PC-3 (cell line): ENCODE measurements at regions not wholly inside any gene's neighbourhood (a gene's known extent, or its start where the extent isn't known, plus 50 kb on each side); places are given as distances from the start of the nearest gene placed in this dataset.
"Not testable (repeated sequence)": the region's sequence is repeated elsewhere in the genome, so short reads cannot be mapped to it uniquely, and the experiment has no call there.

Experiments
- EZH2 ChIP-seq: fragments of 300-600 bp; sonication (generic); IDR thresholded peaks from one replicate; pipeline ENCODE4 v1.6.1; 2017; ENCODE audit warnings: antibody characterized with exemption, mild to moderate bottlenecking, low read length; ENCODE audit not compliant: unreplicated experiment
- EZH2phosphoT487 ChIP-seq: fragments of 300-600 bp; sonication (generic); IDR thresholded peaks from 2 replicates; pipeline ENCODE4 v1.6.1; 2018; ENCODE audit warnings: mild to moderate bottlenecking, antibody characterized with exemption, low read length, borderline replicate concordance
- TF ChIP-seq, protein P1 (sequence below): fragments of 300-600 bp; sonication (generic); conservative IDR thresholded peaks from 2 replicates; pipeline ENCODE4 v1.5.1; 2017; ENCODE audit warnings: antibody characterized with exemption, low read depth, mild to moderate bottlenecking, low read length

DNA sequence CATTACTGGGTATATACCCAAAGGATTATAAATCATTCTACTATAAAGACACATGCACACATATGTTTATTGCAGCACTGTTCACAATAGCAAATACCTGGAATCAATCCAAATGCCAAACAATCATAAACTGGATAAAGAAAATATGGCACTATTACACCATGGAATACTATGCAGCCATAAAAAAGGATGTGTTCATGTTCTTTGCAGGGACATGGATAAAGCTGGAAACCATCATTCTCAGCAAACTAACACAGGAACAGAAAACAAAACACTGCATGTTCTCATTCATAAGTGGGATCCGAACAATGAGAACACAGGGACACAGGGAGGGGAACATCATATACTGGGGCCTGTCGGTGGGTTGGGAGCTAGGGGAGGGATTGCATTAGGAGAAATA, 591.7 kb downstream of the TBL1XR1 start:
- TF ChIP-seq, protein P1, sequence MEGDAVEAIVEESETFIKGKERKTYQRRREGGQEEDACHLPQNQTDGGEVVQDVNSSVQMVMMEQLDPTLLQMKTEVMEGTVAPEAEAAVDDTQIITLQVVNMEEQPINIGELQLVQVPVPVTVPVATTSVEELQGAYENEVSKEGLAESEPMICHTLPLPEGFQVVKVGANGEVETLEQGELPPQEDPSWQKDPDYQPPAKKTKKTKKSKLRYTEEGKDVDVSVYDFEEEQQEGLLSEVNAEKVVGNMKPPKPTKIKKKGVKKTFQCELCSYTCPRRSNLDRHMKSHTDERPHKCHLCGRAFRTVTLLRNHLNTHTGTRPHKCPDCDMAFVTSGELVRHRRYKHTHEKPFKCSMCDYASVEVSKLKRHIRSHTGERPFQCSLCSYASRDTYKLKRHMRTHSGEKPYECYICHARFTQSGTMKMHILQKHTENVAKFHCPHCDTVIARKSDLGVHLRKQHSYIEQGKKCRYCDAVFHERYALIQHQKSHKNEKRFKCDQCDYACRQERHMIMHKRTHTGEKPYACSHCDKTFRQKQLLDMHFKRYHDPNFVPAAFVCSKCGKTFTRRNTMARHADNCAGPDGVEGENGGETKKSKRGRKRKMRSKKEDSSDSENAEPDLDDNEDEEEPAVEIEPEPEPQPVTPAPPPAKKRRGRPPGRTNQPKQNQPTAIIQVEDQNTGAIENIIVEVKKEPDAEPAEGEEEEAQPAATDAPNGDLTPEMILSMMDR = not testable (repeated sequence)
- TF ChIP-seq EZH2, EZH2phosphoT487: not testable (repeated sequence)
